ENCODE measurements at regions not wholly inside any gene's neighbourhood (a gene's known extent, or its start where the extent isn't known, plus 50 kb on each side); places are given as distances from the start of the nearest gene placed in this dataset.

GRCh38 chr14:98548071-98548686 lies 723.8 kb downstream of the BCL11B start:
- no peak for TF ChIP-seq CTCF (conservative IDR thresholded peaks at IDR 0.05)
- TF ChIP-seq ZFX (IDR thresholded peaks at IDR 0.05): no peak
